Neural cell (in vitro differentiated cells): ENCODE measurements at regions not wholly inside any gene's neighbourhood (a gene's known extent, or its start where the extent isn't known, plus 50 kb on each side); places are given as distances from the start of the nearest gene placed in this dataset.

Experiments used
- CTCF ChIP-seq: fragments of 450-650 bp; IDR thresholded peaks from 2 replicates; pipeline ENCODE4 v1.5.1; 2014; ENCODE audit warnings: antibody characterized with exemption, mild to moderate bottlenecking, moderate library complexity; ENCODE audit not compliant: poor library complexity, severe bottlenecking
- EP300 ChIP-seq: fragments of 450-650 bp; conservative IDR thresholded peaks from 2 replicates; pipeline ENCODE4 v1.6.1; 2014; ENCODE audit warnings: antibody characterized with exemption, mild to moderate bottlenecking, moderate library complexity; ENCODE audit not compliant: poor library complexity, severe bottlenecking
- SMC3 ChIP-seq: fragments of 450-650 bp; conservative IDR thresholded peaks from 2 replicates; pipeline ENCODE4 v1.6.1; 2014; ENCODE audit warnings: antibody characterized with exemption, mild to moderate bottlenecking, moderate library complexity; ENCODE audit not compliant: poor library complexity

GRCh38 chr15:45829336-45830153 is 194.7 kb downstream of the SQOR start:
- TF ChIP-seq CTCF (no peak), SMC3 (no peak), EP300 (no peak)
